Choroid plexus epithelial cell (primary cell): ENCODE measurements at regions not wholly inside any gene's neighbourhood (a gene's known extent, or its start where the extent isn't known, plus 50 kb on each side); places are given as distances from the start of the nearest gene placed in this dataset.
"Not testable (repeated sequence)": the region's sequence is repeated elsewhere in the genome, so short reads cannot be mapped to it uniquely, and the experiment has no call there.

Source experiments
- DNase-seq: peaks from one replicate; pipeline ENCODE4 v3.0.0-alpha.2; 2010; ENCODE audit warnings: low read depth
- H3K4me3 ChIP-seq: 2 replicates; pipeline ENCODE4 v1.5.1; 2011; ENCODE audit warnings: low read depth, mild to moderate bottlenecking, control low read depth, low read length, moderate library complexity
- TF ChIP-seq, protein P1 (sequence below): conservative IDR thresholded peaks from 2 replicates; pipeline ENCODE4 v1.5.1; 2011; ENCODE audit warnings: low read depth, mild to moderate bottlenecking, control low read depth, inconsistent platforms, low read length, moderate library complexity

DNA sequence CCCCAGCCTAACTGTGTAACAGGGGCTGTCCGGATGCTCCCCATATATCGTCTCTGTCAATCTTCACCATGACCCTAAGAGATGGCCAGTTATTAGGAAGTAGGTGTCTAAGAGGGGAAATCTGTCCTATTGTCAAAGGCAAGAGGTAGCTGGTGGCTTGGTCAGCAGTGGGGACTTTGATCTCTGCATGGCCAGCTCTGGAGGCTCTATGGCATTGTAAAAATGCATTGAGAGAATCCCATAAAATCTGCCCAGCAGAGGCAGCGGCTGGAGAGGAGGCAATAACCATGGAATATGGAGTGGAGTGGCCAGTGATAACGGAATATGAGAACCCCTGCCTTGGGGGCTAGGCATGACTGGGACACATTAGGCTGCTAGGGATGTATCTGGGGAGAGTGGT lies 88.8 kb downstream of the MRM1 start:
- H3K4me3 ChIP-seq = no peak overlapping the region
- TF ChIP-seq, protein P1, sequence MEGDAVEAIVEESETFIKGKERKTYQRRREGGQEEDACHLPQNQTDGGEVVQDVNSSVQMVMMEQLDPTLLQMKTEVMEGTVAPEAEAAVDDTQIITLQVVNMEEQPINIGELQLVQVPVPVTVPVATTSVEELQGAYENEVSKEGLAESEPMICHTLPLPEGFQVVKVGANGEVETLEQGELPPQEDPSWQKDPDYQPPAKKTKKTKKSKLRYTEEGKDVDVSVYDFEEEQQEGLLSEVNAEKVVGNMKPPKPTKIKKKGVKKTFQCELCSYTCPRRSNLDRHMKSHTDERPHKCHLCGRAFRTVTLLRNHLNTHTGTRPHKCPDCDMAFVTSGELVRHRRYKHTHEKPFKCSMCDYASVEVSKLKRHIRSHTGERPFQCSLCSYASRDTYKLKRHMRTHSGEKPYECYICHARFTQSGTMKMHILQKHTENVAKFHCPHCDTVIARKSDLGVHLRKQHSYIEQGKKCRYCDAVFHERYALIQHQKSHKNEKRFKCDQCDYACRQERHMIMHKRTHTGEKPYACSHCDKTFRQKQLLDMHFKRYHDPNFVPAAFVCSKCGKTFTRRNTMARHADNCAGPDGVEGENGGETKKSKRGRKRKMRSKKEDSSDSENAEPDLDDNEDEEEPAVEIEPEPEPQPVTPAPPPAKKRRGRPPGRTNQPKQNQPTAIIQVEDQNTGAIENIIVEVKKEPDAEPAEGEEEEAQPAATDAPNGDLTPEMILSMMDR = no peak

DNA sequence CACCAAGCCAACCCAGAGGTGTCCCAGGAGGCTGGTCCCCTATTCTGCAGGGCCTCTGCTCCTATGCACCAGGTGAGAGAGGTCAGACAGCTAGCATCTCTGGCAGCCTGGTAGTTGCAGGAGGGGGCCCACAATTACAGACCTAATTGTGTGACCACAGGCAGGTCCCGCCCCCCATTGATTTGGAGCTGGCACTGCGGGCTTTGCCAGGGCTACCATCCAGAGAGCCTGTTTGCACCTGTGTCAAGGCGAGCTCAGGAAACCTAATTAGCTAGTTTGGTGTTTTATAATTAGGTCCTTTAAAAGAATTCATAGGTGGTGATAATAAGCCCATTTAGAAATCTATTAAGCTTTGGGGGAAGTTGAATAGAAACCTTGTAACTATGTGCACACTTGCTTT lies 90.2 kb downstream of the MRM1 start:
- no peak overlapping the region for H3K4me3 ChIP-seq
- TF ChIP-seq, protein P1 = no peak
- DNase-seq = no peak

More for the DNA sequence above, 88.8 kb downstream of the MRM1 start:
- DNase-seq = no peak

DNA sequence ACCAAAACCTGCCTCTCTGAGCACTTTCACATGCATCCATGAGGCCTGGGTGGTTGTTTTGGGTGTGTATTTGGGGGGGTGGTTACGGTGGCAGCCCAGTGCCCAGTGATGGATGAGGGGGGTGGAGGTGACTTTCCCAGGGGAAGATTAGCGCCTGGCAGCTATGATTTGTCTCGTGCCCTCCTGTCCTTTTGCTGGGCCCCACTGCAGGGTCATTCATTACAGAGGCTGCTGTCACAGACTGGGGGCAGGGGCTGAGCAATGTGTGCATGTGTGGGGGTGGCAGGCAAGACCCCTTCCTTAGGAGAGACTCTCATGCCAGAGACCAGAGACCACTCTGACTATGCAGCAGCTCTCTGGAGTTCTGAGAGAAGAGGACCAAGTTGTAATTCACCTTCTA lies 93.7 kb downstream of the MRM1 start:
- TF ChIP-seq, protein P1 = no peak

DNA sequence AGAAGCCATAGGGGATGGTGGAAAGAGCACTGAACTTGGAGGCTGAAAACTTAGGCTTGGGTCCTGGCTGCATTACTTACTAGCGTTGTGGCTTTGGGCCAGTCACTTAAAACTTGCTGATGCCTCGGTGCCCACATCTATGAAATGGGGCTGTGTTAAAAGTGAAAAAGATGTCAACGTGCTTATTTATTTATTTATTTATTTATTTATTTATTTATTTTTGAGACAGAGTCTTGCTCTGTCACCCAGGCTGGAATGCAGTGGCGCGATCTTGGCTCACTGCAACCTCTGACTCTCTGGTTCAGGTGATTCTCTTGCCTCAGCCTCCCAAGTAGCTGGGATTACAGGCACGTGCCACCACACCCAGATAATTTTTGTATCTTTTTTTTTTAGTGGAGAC lies 94.3 kb downstream of the MRM1 start:
- not testable (repeated sequence) for DNase-seq, H3K4me3 ChIP-seq

More for the DNA sequence above, 93.7 kb downstream of the MRM1 start:
- no peak for DNase-seq
- no peak overlapping the region for H3K4me3 ChIP-seq

DNA sequence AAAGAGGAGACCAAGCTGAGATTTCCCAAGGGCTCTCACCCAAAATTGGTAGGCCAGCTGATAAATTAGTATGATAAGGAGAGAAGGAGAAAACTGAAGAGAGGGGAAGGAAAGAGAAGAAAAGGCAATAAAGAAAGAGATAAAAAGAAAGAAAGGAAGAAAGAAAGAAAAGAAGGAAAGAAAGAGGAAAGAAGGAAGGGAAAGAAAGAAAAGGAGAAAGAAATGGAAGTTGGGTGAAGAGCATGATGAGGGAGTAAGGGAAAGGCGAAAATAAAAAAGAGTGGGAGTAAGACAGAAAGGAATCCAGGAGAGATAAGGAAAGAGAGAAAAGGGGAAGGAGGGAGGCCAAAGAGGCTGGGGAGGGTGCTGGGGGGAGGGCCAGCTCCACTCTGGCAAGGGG lies 95.4 kb downstream of the MRM1 start:
- H3K4me3 ChIP-seq = no peak overlapping the region
- DNase-seq = no peak
- TF ChIP-seq, protein P1 = no peak

DNA sequence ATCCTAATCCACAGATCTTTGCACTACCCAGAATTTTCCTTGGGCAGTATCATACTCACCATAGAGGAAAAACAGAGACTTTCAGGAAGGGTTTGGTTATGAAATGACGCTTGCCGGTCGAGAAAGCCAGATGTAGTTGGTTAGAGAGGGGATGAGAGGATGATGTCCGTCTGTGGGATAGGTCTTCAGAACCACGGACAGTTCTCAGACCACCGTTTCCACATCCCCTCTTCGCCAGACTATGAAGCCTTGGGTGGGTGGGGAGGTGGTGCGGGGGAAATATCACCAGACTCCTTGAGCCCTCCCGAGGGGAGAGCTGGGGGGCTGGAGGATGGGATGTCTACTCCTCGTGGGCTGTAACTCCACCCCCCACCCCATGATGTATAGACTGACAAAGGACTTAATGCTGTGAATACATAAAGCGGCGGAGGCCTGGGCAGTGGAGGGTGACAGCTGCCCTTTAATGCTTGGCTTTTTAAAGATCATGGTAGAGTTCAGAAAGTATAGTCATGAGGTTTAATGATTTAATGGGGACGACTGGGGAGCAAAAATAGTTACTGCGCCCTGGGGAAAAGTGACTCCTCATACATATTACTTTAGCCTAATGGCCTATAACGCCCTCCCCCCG lies 96.6 kb downstream of the MRM1 start:
- peak; percentile 15 for DNase-seq
- TF ChIP-seq, protein P1 = no peak
- H3K4me3 ChIP-seq = no peak overlapping the region

DNA sequence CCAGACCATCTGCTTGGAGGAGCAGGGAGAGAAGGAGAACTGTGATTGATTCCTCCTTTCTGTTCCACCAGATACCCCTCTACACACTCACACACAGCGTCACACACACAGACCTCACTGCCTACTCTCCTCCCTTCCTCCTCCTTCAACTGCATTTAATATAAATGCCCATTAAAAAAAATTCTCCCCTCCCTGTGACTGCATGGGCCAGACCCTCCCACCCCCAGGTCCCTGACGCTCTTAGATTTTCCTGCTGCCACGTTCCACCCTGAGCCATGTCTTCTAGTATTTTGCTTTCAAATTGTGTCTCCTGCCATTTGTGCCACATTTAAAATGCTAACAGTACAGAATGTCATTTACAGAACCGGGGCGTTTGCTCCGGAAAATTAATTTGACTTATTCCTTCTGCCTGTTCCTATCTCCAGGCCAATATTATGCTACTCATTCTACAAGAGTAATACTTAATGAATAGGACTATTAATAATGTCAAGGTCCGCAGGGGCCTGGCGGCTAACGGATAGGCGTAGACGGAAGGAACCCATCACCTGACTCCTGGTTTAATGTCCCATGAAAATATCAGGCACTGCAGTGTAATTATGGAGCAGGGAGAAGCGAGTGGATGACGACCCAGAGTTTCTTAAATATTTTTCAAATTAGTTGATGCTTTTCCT lies 100.2 kb downstream of the MRM1 start:
- no peak overlapping the region for H3K4me3 ChIP-seq
- TF ChIP-seq, protein P1 = no peak
- DNase-seq = no peak
